ENCODE measurements at regions not wholly inside any gene's neighbourhood (a gene's known extent, or its start where the extent isn't known, plus 50 kb on each side); places are given as distances from the start of the nearest gene placed in this dataset.
A peak's percentile ranks its signal among the peaks of the same experiment; 100 is the strongest.

DNA sequence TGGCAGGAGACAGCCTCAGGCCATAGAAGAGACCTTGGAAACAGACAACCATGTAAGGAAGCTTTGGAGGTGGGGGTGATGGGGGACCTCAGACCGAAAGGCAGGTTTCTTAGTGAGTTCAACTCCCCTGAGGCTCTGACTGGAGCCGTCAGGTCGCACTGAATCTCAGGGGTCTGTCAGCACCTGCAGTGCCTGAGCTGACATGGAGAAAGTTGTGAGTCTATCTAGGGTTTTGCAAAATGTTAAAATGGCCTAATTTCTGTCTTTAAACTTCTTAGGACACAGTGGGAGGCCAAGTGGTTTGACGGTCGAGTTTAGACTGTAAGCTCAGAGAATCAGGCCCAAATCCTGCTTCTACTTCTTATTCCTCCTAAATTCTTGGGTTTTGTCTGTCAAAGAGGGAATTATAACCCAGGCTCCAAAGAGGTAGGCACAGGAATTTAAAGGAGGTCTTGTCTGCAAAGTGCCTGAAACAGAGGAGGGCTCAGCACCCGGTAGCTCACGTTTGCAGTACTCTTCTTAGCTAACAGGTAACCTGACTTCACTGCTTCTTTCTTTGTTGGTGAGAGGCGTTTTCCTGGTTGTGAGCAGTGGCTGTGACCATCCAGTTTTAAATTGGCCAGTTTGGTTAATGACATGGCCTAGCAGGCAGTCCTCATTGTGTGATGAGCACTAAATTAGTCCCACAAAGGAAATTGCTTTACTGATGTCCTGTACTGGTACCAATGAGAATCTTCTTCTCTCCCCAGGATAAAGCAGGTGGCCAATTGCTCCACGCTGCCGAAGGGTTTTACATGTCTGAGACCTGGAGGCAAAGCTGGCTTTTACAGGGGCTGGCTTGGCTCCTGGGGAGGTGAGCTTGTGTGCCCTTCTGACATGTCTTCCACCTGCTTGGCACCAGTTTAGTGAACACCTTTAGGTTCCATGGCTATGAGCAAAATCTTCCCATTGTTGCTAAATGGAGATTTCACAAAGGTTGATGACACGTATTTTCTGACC is 95.7 kb downstream of the MYCN start:
- Histone ChIP-seq H3K36me3 (ENCODE audit: insufficient read depth, low read length) (no peaks in the 10 kb centered on the region), H3K4me3 (ENCODE audit: low read depth, low read length, poor library complexity, severe bottlenecking) (no peak overlapping the region), H3K9me2 (ENCODE audit: low read depth, low read length) (no peaks in the 10 kb centered on the region), H3K9me3 (ENCODE audit: low read length) (no peaks in the 10 kb centered on the region), H2AFZ (ENCODE audit: low read length) (no peak overlapping the region), H3K4me1 (ENCODE audit: insufficient read depth, low read length, severe bottlenecking) (no peaks in the 10 kb centered on the region), H3K27ac (ENCODE audit: low read depth, low read length, poor library complexity, severe bottlenecking) (no peak overlapping the region), H3K9ac (ENCODE audit: low read length) (no peak overlapping the region), H3K79me2 (ENCODE audit: insufficient read depth, low read length) (no peaks in the 10 kb centered on the region), H4K20me1 (ENCODE audit: insufficient read depth, low read length) (no peaks in the 10 kb centered on the region), H3K4me2 (ENCODE audit: low read length) (no peak overlapping the region), H3K27me3 (ENCODE audit: insufficient read depth, low read length) (no peaks in the 10 kb centered on the region), H3F3A (ENCODE audit: insufficient read depth, low read length) (no peaks in the 10 kb centered on the region)
- TF ChIP-seq EZH2 (IDR thresholded peaks at IDR 0.05; ENCODE audit: borderline replicate concordance, low read length) = no peak
- TF ChIP-seq CTCF (IDR thresholded peaks at IDR 0.05; ENCODE audit: low read length) = no peak

GRCh38 chr2:16034975-16035746 is 94.8 kb downstream of the MYCN start:
- Histone ChIP-seq H2AFZ (ENCODE audit: low read length) (no peak overlapping the region), H4K20me1 (ENCODE audit: insufficient read depth, low read length) (no peaks in the 10 kb centered on the region), H3K79me2 (ENCODE audit: insufficient read depth, low read length) (no peaks in the 10 kb centered on the region), H3K9me3 (ENCODE audit: low read length) (no peaks in the 10 kb centered on the region), H3F3A (ENCODE audit: insufficient read depth, low read length) (no peaks in the 10 kb centered on the region), H3K4me2 (ENCODE audit: low read length) (no peak overlapping the region), H3K27me3 (ENCODE audit: insufficient read depth, low read length) (no peaks in the 10 kb centered on the region), H3K9me2 (ENCODE audit: low read depth, low read length) (no peaks in the 10 kb centered on the region), H3K27ac (ENCODE audit: low read depth, low read length, poor library complexity, severe bottlenecking) (no peak overlapping the region), H3K4me3 (ENCODE audit: low read depth, low read length, poor library complexity, severe bottlenecking) (no peak overlapping the region), H3K9ac (ENCODE audit: low read length) (no peak overlapping the region), H3K36me3 (ENCODE audit: insufficient read depth, low read length) (no peaks in the 10 kb centered on the region), H3K4me1 (ENCODE audit: insufficient read depth, low read length, severe bottlenecking) (no peaks in the 10 kb centered on the region)
- TF ChIP-seq CTCF (IDR thresholded peaks at IDR 0.05; ENCODE audit: low read length) (no peak), EZH2 (IDR thresholded peaks at IDR 0.05; ENCODE audit: borderline replicate concordance, low read length) (no peak)

GRCh38 chr2:16034151-16034974 is 94.0 kb downstream of the MYCN start:
- Histone ChIP-seq H3K36me3 (ENCODE audit: insufficient read depth, low read length) (no peaks in the 10 kb centered on the region), H3K79me2 (ENCODE audit: insufficient read depth, low read length) (no peaks in the 10 kb centered on the region), H3K9me2 (ENCODE audit: low read depth, low read length) (no peaks in the 10 kb centered on the region), H3F3A (ENCODE audit: insufficient read depth, low read length) (no peaks in the 10 kb centered on the region), H3K27ac (ENCODE audit: low read depth, low read length, poor library complexity, severe bottlenecking) (no peak overlapping the region), H3K4me3 (ENCODE audit: low read depth, low read length, poor library complexity, severe bottlenecking) (no peak overlapping the region), H3K4me2 (ENCODE audit: low read length) (no peak overlapping the region), H3K9me3 (ENCODE audit: low read length) (no peaks in the 10 kb centered on the region), H2AFZ (ENCODE audit: low read length) (no peak overlapping the region), H3K27me3 (ENCODE audit: insufficient read depth, low read length) (no peaks in the 10 kb centered on the region), H4K20me1 (ENCODE audit: insufficient read depth, low read length) (no peaks in the 10 kb centered on the region), H3K4me1 (ENCODE audit: insufficient read depth, low read length, severe bottlenecking) (no peaks in the 10 kb centered on the region), H3K9ac (ENCODE audit: low read length) (no peak overlapping the region)
- TF ChIP-seq CTCF (IDR thresholded peaks at IDR 0.05; ENCODE audit: low read length) (peak; percentile 9; the same call in 1 of the 2 replicates), EZH2 (IDR thresholded peaks at IDR 0.05; ENCODE audit: borderline replicate concordance, low read length) (no peak)
